MM.1S (cell line): ENCODE measurements at regions not wholly inside any gene's neighbourhood (a gene's known extent, or its start where the extent isn't known, plus 50 kb on each side); places are given as distances from the start of the nearest gene placed in this dataset.

ENCODE experiments used
- CTCF ChIP-seq: fragments of 300-600 bp; sonication (generic); IDR thresholded peaks from 2 replicates; pipeline ENCODE4 v1.5.1; 2016; ENCODE audit warnings: antibody characterized with exemption, low read length, mixed read lengths
- EZH2 ChIP-seq: fragments of 300-600 bp; sonication (generic); optimal IDR thresholded peaks from 2 replicates; pipeline ENCODE3; 2017; ENCODE audit warnings: low read depth, mild to moderate bottlenecking, antibody characterized with exemption, low read length, mixed read lengths

- TF ChIP-seq CTCF = no peak
- no peak for TF ChIP-seq EZH2
These were observed 53.8 kb upstream of the ARAP3 start for GRCh38 chr5:141735823-141736222.
